WTC11 (cell line): ENCODE measurements at regions not wholly inside any gene's neighbourhood (a gene's known extent, or its start where the extent isn't known, plus 50 kb on each side); places are given as distances from the start of the nearest gene placed in this dataset.

Experiments used
- ATAC-seq: fragments of 200-7000 bp; cut with Tn5 transposase; 2 replicates; pipeline ENCODE4 v1.10.0; 2021; ENCODE audit warnings: mild to moderate bottlenecking, moderate library complexity
- CTCF ChIA-PET: fragments of 300-600 bp; sonication (Branson Sonifier 250); formaldehyde crosslinking; loops from one replicate; lab custom pipeline; 2021; ENCODE audit warnings: antibody characterized with exemption; lab: Charles Lee
- POLR2A ChIA-PET: fragments of 350-600 bp; sonication (Branson Sonifier 250); formaldehyde crosslinking; loops from one replicate; lab custom pipeline; 2021; ENCODE audit warnings: antibody characterized with exemption; lab: Charles Lee
- DNase-seq: peaks from one replicate; pipeline ENCODE4 v3.0.0; 2021; ENCODE audit warnings: low spot score
- H3K27ac Mint-ChIP-seq: 2 replicates; pipeline ENCODE4 v1.8.0; 2021; ENCODE audit warnings: mixed read lengths
- H3K27me3 Mint-ChIP-seq: 2 replicates; pipeline ENCODE4 v1.8.0; 2021; ENCODE audit warnings: low read depth, mild to moderate bottlenecking, moderate library complexity, mixed read lengths
- H3K36me3 Mint-ChIP-seq: 2 replicates; pipeline ENCODE4 v1.8.0; 2021; ENCODE audit warnings: mixed read lengths
- H3K4me1 Mint-ChIP-seq: 2 replicates; pipeline ENCODE4 v1.8.0; 2022; ENCODE audit warnings: mixed read lengths
- H3K4me3 Mint-ChIP-seq: 2 replicates; pipeline ENCODE4 v1.8.0; 2021; ENCODE audit warnings: mild to moderate bottlenecking, moderate library complexity, mixed read lengths
- H3K9me3 Mint-ChIP-seq: 2 replicates; pipeline ENCODE4 v1.8.0; 2021; ENCODE audit warnings: mixed read lengths
- ATF1 ChIP-seq: sonication (generic); formaldehyde crosslinking; IDR thresholded peaks from 2 replicates; pipeline ENCODE4 v1.8.1; 2023; ENCODE audit warnings: mild to moderate bottlenecking, moderate library complexity, missing genetic modification reagents
- ATF3 ChIP-seq: sonication (generic); formaldehyde crosslinking; conservative IDR thresholded peaks from 2 replicates; pipeline ENCODE4 v1.8.1; 2022; ENCODE audit warnings: mild to moderate bottlenecking, missing genetic modification reagents
- ATF6 ChIP-seq: sonication (generic); formaldehyde crosslinking; IDR thresholded peaks from 2 replicates; pipeline ENCODE4 v1.8.1; 2023; ENCODE audit warnings: mild to moderate bottlenecking, missing genetic modification reagents
- CDX4 ChIP-seq: fragments of 250-450 bp; sonication (Bioruptor Pico); IDR thresholded peaks from 2 replicates; pipeline ENCODE4 v1.9.0; 2021; ENCODE audit warnings: moderate library complexity, mild to moderate bottlenecking, inconsistent platforms, borderline replicate concordance
- CREB1 ChIP-seq: sonication (generic); formaldehyde crosslinking; IDR thresholded peaks from 2 replicates; pipeline ENCODE4 v1.8.0; 2023; ENCODE audit warnings: mild to moderate bottlenecking, missing genetic modification reagents
- CREM ChIP-seq: sonication (generic); formaldehyde crosslinking; IDR thresholded peaks from 2 replicates; pipeline ENCODE4 v1.8.1; 2022; ENCODE audit warnings: mild to moderate bottlenecking, missing genetic modification reagents, moderate library complexity
- CTCF ChIP-seq: fragments of 200-600 bp; IDR thresholded peaks from 2 replicates; pipeline ENCODE4 v1.8.0; 2022; ENCODE audit warnings: antibody characterized with exemption
- E2F1 ChIP-seq: sonication (generic); formaldehyde crosslinking; IDR thresholded peaks from 2 replicates; pipeline ENCODE4 v1.8.0; 2022; ENCODE audit warnings: mild to moderate bottlenecking, missing genetic modification reagents
- FOXJ3 ChIP-seq: sonication (generic); formaldehyde crosslinking; IDR thresholded peaks from 2 replicates; pipeline ENCODE4 v1.9.0; 2021; ENCODE audit warnings: missing genetic modification reagents, mild to moderate bottlenecking, borderline replicate concordance
- GRHL2 ChIP-seq: fragments of 250-450 bp; sonication (Bioruptor Pico); IDR thresholded peaks from 2 replicates; pipeline ENCODE4 v1.8.0; 2022; ENCODE audit warnings: mild to moderate bottlenecking, moderate library complexity; ENCODE audit not compliant: insufficient replicate concordance, severe bottlenecking
- JUN ChIP-seq: sonication (generic); formaldehyde crosslinking; IDR thresholded peaks from 2 replicates; pipeline ENCODE4 v1.8.0; 2023; ENCODE audit warnings: mild to moderate bottlenecking, missing genetic modification reagents
- MXD4 ChIP-seq: fragments of 250-450 bp; sonication (Bioruptor Pico); IDR thresholded peaks from 2 replicates; pipeline ENCODE4 v1.8.0; 2021; ENCODE audit warnings: mild to moderate bottlenecking, moderate library complexity, borderline replicate concordance
- NR1H2 ChIP-seq: sonication (generic); formaldehyde crosslinking; IDR thresholded peaks from 2 replicates; pipeline ENCODE4 v1.9.0; 2021; ENCODE audit warnings: mild to moderate bottlenecking, moderate library complexity, missing genetic modification reagents
- OVOL2 ChIP-seq: fragments of 250-450 bp; sonication (Bioruptor Pico); IDR thresholded peaks from 2 replicates; pipeline ENCODE4 v1.9.0; 2021; ENCODE audit warnings: mild to moderate bottlenecking, borderline replicate concordance
- PRRX2 ChIP-seq: fragments of 250-450 bp; sonication (Bioruptor Pico); IDR thresholded peaks from 2 replicates; pipeline ENCODE4 v1.8.0; 2021; ENCODE audit warnings: mild to moderate bottlenecking
- RELA ChIP-seq: sonication (generic); formaldehyde crosslinking; IDR thresholded peaks from 2 replicates; pipeline ENCODE4 v1.8.1; 2022; ENCODE audit warnings: missing genetic modification reagents, mild to moderate bottlenecking, borderline replicate concordance
- SP1 ChIP-seq: sonication (generic); formaldehyde crosslinking; conservative IDR thresholded peaks from 2 replicates; pipeline ENCODE4 v1.8.1; 2022; ENCODE audit warnings: missing genetic modification reagents
- TCF7 ChIP-seq: sonication (generic); formaldehyde crosslinking; IDR thresholded peaks from 2 replicates; pipeline ENCODE4 v1.8.0; 2022; ENCODE audit warnings: mild to moderate bottlenecking, low read depth, missing genetic modification reagents, moderate library complexity
- TEAD1 ChIP-seq: sonication (generic); formaldehyde crosslinking; IDR thresholded peaks from 2 replicates; pipeline ENCODE4 v1.8.0; 2022; ENCODE audit warnings: mild to moderate bottlenecking, missing genetic modification reagents
- TP53 ChIP-seq: sonication (generic); formaldehyde crosslinking; IDR thresholded peaks from 2 replicates; pipeline ENCODE4 v1.8.1; 2023; ENCODE audit warnings: mild to moderate bottlenecking, missing genetic modification reagents
- USF1 ChIP-seq: sonication (generic); formaldehyde crosslinking; IDR thresholded peaks from 2 replicates; pipeline ENCODE4 v1.8.0; 2022; ENCODE audit warnings: mild to moderate bottlenecking, missing genetic modification reagents
- ZBTB43 ChIP-seq: sonication (generic); formaldehyde crosslinking; IDR thresholded peaks from 2 replicates; pipeline ENCODE4 v1.8.1; 2023; ENCODE audit warnings: mild to moderate bottlenecking, missing genetic modification reagents
- ZNF219 ChIP-seq: sonication (generic); formaldehyde crosslinking; IDR thresholded peaks from 2 replicates; pipeline ENCODE4 v1.8.0; 2023; ENCODE audit warnings: missing genetic modification reagents, mild to moderate bottlenecking, borderline replicate concordance
- ZNF317 ChIP-seq: sonication (generic); formaldehyde crosslinking; IDR thresholded peaks from 2 replicates; pipeline ENCODE4 v1.8.1; 2023; ENCODE audit warnings: low read depth, mild to moderate bottlenecking, moderate library complexity, missing genetic modification reagents, borderline replicate concordance
- ZNF671 ChIP-seq: fragments of 250-450 bp; sonication (Bioruptor Pico); IDR thresholded peaks from 2 replicates; pipeline ENCODE4 v1.8.0; 2021; ENCODE audit warnings: mild to moderate bottlenecking

- ATAC-seq (no peak), DNase-seq (no peak)
- Mint-ChIP-seq H3K27ac (no peak overlapping the region), H3K4me3 (no peak overlapping the region), H3K27me3 (no peaks in the 10 kb centered on the region; the same call in 1 of the 2 replicates), H3K4me1 (no peaks in the 10 kb centered on the region), H3K9me3 (no peaks in the 10 kb centered on the region), H3K36me3 (no peaks in the 10 kb centered on the region)
- ChIA-PET CTCF (no interaction called here), POLR2A (no interaction called here)
- TF ChIP-seq TEAD1 (CRISPR knock-in tag) (no peak), CTCF (no peak), ZNF317 (no peak), NR1H2 (CRISPR knock-in tag) (no peak), MXD4 (CRISPR knock-in tag) (no peak), TP53 (CRISPR knock-in tag) (no peak), ATF3 (CRISPR knock-in tag) (no peak), GRHL2 (CRISPR knock-in tag) (no peak), ZBTB43 (no peak), ZNF671 (CRISPR knock-in tag) (no peak), RELA (CRISPR knock-in tag) (no peak), E2F1 (CRISPR knock-in tag) (no peak), SP1 (CRISPR knock-in tag) (no peak)
These were observed 949.4 kb upstream of the FANCL start for GRCh38 chr2:59190518-59190917.

- no peak for DNase-seq
- Mint-ChIP-seq H3K9me3 (no peaks in the 10 kb centered on the region), H3K36me3 (no peaks in the 10 kb centered on the region), H3K4me1 (peaks cover 24% of the 10 kb centered on the region), H3K27ac (no peak overlapping the region; the same call in 1 of the 2 replicates), H3K4me3 (no peak overlapping the region), H3K27me3 (peaks cover 50% of the 10 kb centered on the region)
- POLR2A ChIA-PET, result no interaction called here
- ATAC-seq, result no peak
- CTCF ChIA-PET, result interaction anchor here (1.3 to 1.5 kb wide), 2 partner anchors 92 to 159 kb away, joined by 4 to 7 read pairs; no protein-coding TSS in a partner anchor
- TF ChIP-seq CREM (CRISPR knock-in tag) (no peak), CREB1 (CRISPR knock-in tag) (no peak), ATF6 (CRISPR knock-in tag) (no peak), PRRX2 (no peak), USF1 (CRISPR knock-in tag) (no peak), ZNF219 (no peak), ZBTB43 (no peak), MXD4 (CRISPR knock-in tag) (no peak), TCF7 (CRISPR knock-in tag) (no peak), ZNF317 (no peak), OVOL2 (CRISPR knock-in tag) (no peak), ATF1 (CRISPR knock-in tag) (no peak), ATF3 (CRISPR knock-in tag) (no peak), JUN (CRISPR knock-in tag) (no peak), FOXJ3 (no peak), CDX4 (CRISPR knock-in tag) (no peak)
These were observed 943.3 kb upstream of the FANCL start for GRCh38 chr2:59184276-59185020.
